NCI-H2196 treated with DMSO at 0.1 percent for 48 hours (cell line): ENCODE measurements at regions not wholly inside any gene's neighbourhood (a gene's known extent, or its start where the extent isn't known, plus 50 kb on each side); places are given as distances from the start of the nearest gene placed in this dataset.

Experiments used
- DNase-seq: peaks from one replicate; lab custom pipeline; 2025; ENCODE audit not compliant: unreplicated experiment; lab: John Stamatoyannopoulos, UW

DNA sequence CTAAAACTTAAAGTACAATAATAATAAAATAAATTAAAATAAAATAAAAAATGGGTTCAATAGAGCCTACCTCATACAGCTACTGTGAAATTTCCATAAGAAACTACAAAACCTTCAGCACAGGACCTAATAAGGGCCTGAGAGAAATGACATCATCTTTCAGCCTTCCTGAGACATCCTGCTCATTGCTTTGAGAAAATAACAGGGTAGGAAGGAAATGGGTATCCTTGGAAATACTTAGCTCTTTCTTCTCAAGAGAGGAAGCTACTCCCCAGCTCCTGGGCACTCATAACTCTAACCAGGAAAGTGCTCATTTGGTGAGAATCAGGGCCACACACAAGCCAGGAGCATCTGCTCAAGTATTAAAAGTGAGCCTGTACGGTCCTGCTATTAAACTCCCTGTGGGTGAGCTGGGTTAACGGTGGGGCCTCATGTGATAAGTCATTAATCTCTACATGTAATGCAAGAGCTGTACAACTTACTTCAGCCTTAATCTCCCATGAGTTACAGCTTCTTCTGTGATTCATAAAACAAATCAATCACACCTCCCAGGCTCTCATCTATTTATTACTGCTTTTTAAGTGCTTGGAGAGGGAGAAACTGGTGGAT lies 141.4 kb downstream of the MAFB start:
- DNase-seq: no peak

DNA sequence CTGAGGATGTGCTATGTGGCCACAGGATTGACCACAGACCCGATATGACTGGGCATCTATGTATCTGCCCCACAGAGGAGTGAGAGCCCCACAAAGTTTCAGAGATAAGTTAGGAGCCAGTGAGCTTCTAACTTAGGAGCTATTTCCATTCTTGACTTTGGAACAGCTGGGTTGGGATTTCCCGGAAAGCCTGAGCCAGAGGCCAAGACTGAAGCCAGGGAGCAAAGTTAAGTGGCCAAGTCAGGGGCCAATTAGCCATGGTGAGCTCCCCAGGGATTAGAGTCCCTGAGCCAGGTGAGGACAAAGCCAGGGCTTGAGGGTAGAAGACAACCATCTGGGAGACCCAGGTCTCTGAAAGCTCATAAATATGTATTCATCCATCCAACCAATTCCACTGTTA lies 143.6 kb downstream of the MAFB start:
- DNase-seq: no peak

DNA sequence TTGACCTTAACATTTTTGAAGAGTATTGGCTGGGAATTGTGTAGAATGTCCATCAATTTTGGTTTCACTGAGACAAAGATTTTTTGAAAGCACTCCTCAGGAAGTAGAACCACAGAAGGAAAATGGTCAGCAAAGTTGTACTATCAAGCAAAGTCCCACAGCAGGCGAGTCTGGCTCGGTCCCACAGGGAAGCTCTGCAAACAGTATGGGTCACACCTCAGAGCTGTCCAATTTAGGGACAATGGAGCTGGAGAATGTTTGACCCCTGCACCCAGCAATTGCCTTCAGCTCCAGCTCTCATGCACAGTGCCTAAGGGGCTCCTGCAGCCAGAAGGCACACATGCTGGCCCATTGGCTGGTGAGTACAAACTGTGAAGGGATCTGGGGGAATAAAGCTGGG lies 147.0 kb downstream of the MAFB start:
- DNase-seq: no peak

DNA sequence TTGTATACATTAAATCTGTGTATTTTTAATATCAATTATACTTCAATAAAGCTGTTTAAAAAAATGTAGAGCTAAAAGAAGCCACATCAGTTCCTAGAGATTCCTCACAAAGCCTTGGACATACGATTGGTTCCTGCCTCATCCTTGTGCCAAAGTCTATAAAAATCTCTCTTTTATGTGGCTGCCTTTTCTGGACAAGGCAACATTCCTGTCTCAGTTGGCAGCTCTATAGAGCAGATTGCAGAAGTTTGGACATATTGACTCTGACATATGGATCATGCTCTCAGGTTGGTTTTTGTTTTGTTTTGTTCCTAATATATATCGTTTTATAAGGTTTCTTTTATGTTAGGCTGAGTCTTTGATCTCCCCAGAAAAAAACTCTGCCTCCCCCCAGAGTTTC lies 148.9 kb downstream of the MAFB start:
- DNase-seq: no peak

DNA sequence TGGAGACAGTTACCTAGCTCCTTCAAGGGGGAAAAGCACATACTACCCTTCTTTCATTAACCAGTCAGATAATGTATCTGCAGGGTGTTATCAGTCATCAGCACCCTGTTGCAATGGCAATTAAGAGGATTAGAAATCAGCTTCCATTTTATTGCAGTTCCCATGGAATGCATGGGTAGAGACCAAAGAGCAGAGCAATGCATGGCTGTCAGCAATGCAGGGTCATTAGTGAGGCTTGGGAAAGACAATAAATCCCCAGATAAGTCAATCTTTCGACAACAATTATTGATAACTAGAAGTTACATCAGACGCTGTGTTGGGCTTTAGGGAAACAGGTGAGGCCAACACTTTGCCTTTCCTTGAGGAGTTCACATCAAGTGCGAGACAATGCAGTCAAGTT lies 150.9 kb downstream of the MAFB start:
- no peak for DNase-seq

DNA sequence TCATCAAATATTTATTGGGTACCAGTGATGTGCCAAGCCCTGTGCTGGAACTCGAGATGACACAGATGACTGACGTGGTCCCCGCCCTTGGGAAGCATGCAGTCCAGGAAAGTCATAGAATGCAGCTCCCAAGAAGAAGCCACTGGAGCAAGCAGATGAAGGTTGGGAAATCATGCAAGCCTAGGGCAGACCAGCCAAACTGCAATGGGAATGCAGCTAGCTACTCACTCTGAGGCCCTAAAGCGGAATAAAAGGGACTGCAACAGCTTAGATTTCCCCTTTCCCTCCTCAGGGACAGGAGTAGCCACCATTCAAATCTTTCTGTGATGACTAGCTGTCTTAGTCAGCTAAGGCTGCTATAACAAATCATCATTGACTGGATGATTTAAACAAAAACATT lies 152.2 kb downstream of the MAFB start:
- no peak for DNase-seq

DNA sequence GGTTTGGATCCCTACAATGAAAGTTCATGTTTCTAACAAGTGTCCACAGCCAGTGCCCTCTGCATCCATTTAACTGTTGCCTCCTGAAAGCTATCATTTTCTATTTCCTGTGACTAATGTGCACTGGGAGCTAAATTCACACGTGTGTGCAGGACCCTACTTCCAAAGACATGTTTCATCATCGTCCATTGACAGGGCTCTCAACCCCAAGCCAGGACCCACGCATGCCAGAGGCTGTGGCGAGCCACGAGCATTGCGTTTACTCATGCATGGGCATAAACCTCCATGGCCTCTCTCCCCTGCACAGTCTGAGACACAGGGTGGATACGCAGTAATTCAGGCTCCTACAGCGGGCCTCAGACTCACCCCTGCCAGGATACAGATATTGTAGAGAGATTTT lies 153.2 kb downstream of the MAFB start:
- DNase-seq: no peak

DNA sequence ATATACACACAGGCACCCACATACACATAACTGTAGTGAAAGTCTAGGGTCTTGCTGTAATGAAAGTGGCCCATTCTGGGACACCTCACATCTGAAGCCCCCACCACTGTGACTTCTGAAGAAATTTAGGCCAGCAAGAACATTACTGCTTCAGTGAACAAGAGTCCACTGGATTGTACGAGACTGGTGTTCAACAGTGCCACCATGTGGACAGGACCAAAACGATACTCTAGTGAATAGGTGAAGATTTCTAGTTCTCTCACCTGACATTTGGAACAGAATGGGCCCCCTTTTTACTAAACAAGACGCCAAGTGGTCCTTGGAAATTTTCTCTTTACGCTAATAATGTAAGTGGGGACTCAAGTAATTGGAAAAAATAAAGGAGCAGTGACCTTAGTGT lies 156.9 kb downstream of the MAFB start:
- no peak for DNase-seq

DNA sequence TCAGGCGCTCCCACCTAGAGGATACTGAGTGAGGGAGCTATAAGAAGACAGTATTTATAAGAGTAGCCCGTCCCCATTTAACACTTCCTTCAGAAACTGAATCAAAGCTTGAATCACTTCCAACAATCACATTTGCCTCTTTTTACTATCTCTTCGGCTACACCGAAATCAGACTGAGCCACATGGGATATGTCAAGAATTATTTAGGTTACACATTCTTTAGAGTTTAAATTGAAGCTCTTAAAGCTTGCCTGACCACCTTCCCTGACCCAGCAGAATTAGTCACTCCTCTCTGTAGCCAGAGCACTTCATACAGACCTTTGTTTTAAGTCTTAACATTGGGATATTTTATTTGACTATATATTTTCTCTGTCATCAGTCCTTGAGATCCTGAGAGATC lies 163.7 kb downstream of the MAFB start:
- no peak for DNase-seq

DNA sequence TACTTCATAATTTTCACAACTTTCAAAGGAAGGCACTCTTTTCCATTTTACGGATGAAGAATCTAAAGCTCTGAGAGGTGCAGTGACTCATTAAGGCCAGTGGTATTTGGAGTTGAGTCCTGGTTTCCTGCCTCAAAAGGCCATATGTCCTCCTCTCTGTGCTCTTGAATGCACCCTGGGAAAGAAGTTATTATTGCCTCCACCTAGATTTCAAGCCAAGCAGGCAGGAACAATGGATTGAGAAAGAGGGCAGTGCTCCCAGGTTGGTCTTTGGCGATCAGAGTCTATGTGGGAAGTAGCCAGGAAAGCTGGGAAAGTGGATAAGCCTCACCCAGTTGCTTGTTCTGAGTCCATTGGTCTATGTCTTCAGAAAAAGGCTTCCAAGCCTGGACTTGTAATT lies 165.0 kb downstream of the MAFB start:
- no peak for DNase-seq

DNA sequence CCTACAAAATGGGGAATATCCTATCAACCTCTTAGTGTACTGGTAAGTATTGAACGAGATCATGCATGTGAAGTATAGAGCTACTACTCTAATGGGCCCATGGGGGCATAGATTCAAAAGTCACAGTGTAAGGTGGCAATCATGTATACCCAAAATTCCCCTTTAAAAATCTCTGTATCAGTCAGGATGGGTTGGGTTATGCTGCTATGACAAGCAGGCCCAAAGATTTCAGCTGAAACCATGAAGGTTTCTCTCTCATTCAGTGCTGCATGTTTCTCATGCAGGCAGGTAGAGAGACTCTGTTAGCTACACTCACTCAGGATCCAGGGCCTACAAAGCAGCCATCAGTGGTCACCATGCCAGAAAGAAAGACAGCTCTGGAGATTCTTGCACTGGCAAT lies 166.6 kb downstream of the MAFB start:
- DNase-seq: no peak

DNA sequence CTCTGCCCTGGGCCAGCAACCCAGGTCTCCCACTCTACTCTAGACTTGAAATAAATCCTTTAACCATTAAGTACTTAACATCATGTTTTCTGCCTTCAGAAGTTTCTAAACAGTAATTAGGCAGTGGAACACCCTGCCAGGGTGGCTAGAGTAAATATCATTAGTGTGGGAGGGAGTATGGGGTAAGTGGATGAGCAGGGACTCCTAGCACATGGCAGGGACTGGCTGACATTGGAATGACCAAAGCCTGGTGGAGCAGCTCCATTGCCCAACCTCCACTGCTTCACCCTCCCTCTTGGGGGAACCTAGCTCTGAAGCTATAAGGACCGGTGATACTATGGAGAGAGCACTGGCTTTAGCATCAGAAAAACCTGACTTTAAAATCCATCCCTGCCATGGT lies 167.1 kb downstream of the MAFB start:
- no peak for DNase-seq

DNA sequence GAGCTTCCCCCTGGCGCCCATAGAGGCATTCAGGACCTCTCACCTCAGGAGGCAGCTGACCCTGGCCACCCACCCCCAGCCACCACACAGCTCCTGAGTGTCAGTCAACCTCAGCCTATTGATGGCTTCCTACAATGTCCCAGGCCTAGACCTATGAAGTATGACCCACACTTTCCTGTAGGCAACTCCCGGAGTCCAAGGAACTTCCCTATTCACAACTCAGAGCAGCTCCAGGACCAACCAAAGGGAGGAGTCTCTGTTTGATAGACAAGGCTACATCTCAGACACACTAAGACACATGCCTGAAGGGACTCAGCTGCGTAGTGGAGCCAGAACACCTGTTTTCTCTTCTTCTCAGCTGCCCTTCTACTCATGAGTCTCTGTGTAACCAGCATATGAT lies 169.1 kb downstream of the MAFB start:
- DNase-seq: no peak

DNA sequence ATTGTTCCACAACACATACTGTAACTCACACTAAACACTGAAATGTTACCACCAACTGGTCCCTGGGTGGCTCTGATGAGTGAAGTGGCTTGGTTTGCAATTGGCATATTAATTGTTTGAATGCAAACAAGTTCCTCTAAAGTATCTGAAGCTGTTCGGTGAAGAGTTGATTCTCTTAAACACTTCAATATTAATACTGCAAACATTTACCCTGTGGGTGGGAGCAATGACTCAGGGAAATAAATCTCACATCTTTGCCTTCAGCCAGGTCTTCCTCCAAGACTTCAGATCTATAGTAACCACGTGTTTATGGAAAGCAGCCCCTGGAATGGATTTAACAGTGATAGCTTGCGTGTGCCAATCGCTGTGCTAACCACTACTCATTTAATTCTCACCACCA lies 176.0 kb downstream of the MAFB start:
- no peak for DNase-seq

DNA sequence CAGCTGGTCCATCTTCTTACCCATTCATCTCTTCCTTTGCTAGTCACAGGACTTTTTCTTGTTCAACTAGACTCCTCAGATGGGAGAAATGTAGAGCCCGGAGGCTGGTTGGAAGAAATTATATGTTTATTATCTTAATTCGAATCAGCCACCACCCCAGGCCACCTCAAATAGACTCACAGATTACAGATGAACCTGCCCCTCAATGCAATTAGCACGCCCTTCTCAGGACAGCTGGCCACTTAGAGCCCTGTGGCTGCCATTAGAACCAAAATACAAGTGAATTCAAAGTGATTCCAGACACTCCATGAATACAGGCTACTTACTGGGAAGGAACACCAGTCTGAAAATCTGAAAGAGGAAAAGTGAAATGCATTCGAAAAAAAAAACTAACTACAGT lies 176.4 kb downstream of the MAFB start:
- no peak for DNase-seq

DNA sequence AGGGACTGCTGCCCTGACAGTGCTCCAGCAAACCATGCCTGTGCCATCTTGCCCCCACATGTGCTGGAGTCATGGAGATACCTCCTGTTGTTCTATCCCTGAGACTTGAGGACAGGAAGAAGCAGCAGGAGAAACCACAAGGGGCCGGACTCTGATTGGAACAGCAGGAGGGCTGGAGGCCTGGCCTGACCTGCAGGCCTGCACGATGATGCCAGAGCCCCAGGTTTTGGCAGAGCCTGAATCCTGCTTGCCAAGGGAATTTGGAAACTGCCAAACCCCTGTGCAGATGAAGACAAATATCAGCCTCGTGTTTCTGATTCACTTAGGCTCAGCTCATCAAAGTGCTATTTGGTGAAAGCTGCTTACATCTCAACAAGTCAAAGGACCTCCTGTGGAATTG lies 177.6 kb downstream of the MAFB start:
- DNase-seq: no peak

DNA sequence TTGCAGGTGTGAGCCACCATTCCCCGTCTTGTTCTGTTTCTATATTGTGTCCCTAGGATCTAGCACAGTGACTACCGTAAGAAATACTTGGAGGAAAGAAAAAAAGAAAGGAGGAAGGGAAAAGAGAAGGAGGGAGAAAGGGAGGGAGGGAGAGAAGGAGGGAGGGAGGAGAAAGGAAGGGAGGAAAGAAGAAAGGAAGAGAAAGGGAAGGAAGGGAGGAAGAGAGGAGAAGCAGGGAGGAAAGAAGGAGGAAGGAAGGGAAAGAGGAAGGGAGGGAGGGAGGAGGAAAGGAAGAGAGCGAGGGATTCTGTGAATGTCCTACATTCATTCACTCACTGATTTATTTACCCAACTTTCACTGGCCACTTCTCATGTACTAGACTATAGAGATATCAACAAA lies 178.4 kb downstream of the MAFB start:
- DNase-seq: no peak

DNA sequence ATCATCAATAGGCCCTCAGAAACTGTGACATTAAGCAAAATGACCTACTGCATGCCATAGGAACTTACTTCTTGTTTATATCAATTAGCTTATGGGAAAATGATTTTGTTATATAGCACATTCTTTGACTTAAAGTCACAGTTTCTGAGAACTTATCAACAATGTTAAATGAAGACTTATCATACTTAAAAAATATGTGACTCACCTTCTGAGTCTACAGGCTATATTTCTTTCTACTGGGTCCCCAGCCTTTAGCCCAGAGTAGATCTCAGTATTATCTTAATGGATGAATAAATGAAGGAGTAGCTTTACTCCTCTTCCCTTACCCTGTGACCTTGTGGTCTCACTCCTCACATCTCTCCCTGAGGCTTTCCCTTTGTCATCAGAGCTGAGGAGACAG lies 180.2 kb downstream of the MAFB start:
- no peak for DNase-seq

DNA sequence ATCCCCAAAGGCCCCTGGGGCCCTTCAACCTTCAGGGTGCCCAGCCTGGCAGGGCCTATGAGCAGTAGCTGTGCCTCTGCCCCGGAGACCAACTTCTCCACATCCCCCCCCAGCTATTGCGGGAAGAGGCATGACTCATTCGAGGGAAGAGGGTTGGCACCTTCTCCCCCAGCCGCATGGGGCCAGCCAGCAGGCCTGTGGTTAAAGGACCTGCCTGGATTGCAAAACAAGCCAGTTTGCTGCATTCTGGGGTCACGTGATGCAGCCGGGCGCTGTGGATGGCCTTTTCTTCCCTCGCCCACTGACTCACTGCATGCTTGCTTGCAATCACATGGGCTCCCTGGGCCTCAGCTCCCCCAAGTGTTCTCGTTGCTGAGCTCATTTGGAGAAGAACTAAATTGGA lies 182.5 kb downstream of the MAFB start:
- peak; percentile 16 for DNase-seq

DNA sequence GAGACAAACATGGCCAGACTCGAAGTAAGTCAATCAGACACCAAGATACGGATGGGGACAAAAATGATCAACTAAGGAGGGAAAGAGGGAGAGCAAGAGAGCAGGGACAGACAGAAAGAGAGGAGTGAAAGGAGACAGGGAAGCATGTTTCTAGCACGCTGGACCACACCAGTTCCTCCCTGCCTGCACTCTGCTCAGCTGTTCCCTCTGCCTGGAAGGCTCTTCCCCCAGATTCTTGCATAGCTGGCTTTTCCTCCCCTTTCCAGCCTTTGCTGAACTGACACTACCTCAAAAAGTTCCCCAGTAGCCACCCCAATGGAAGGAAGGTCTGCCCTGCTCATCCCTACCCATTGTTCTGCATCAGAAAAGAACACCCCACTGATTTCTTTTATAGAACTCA lies 185.9 kb downstream of the MAFB start:
- no peak for DNase-seq

DNA sequence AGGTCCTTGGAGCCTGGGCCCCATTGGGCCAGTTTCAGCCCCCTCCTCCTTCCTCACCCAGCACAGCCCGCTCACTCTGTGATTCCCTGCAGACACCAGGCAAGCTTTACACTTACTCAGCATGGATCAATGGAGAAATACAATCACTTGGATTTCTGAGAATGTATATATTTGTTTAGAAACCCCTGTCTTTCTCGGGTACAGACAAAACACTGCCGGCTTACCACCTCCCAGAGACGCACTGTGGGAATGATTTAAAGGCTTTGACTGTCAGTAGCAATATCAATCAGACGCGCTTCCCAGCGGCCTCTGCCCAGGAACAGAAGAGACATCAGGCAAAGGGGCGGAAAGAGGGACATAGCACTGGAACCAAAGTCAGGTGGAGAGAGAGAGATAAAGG lies 186.5 kb downstream of the MAFB start:
- DNase-seq: no peak

DNA sequence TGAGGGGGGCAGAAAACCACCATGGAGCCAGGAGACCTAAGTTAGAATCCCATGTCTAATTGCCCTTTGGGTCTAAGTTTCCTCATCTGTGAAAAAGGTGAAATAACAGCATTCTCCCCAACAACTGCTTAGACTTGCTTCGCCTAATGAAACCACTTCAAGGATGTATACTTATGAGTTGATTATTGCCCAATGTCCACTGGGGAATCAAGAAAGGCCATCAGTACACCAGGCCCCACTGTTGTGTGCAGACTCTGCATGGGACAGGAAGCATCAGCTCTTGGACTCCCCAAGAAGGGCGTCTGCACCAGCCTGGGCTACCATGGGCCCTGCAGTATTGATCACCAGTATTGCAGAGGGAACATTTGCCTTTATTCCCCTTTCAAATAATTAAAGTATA lies 189.6 kb downstream of the MAFB start:
- DNase-seq: no peak

DNA sequence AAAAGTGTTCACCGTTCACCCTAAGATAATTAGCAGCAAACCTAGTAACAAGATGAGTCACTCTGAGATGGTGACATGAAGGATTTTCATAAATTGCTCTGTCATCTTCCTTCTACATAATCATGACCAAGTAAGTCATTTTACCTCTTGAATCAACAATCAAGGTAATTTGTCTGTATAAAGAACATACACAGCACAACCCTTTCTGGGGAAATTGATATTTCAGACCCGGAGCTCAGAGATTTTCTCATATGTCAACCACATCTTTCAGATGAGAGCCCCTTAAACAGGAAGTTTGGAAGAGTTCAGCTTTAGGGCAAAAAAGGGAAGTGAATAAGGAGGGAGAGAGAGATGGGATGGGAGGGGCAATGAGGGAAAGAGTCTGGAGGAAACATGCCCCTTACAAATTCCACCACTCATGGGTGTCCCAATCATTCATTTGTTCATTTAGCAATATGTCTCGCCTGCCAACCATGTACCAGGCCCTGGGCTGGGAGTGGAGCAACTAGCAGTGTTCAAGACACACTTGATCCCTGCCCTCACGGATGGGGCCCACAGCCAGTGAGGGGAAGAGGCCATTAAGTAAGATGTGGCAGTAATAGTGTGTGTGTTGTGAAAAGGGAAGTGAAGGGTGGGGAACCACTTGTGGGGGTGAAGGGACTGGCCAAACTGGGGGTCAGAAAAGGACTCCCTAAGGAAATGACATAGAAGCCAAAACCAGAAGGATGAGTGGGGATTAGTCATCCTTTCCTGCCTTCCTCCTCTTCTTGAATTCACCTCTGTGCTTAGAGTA lies 190.9 kb downstream of the MAFB start:
- DNase-seq: no peak
